SIG-M5 treated with dmso at 0.1 percent for 504 hours (cell line): ENCODE measurements at regions not wholly inside any gene's neighbourhood (a gene's known extent, or its start where the extent isn't known, plus 50 kb on each side); places are given as distances from the start of the nearest gene placed in this dataset.

Experiments
- DNase-seq: peaks from one replicate; lab custom pipeline; 2025; ENCODE audit not compliant: unreplicated experiment; lab: John Stamatoyannopoulos, UW

GRCh38 chr16:9545522-9546437, 454.3 kb downstream of the HAPSTR1 start:
- DNase-seq, result no peak

DNA sequence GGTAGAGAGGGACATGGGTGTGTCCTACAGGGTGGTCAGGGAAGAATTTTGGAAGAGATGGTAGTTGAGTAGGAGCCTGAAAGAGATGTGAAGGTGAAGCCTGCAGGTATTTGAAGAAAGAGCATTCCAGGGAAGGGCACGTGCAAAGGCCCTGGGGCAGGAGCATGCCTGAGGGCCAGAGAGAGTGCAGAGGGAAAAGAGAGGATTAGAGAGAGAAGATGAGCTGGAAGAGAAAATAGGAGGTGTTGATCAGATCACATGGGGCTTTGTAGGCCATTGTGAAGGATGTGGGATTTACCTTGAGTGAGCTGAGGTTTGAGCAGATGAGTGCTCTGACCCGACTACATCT, 455.0 kb downstream of the HAPSTR1 start:
- DNase-seq, result no peak

- DNase-seq, result no peak
Observed at GRCh38 chr16:9549487-9549886, 458.0 kb downstream of the HAPSTR1 start.

DNA sequence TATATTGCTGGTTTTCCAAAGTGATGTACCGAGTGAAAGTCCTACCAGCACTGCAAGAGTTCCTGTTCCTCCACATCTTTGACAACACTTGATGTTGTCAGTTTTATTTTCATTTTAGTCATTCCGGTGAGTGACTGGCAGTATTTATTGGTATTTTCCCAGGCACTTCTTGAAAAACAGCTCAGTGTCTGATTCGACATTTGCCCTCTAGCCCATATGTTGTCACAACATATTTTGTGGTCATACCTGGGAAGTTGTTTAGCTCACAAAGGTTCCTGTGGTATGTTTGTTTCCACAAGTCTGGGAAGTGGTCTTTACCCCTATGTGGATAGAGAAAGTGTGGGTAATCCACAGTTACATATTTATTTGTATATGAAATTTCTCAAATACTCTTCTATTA, 463.6 kb downstream of the HAPSTR1 start:
- DNase-seq, result no peak

DNA sequence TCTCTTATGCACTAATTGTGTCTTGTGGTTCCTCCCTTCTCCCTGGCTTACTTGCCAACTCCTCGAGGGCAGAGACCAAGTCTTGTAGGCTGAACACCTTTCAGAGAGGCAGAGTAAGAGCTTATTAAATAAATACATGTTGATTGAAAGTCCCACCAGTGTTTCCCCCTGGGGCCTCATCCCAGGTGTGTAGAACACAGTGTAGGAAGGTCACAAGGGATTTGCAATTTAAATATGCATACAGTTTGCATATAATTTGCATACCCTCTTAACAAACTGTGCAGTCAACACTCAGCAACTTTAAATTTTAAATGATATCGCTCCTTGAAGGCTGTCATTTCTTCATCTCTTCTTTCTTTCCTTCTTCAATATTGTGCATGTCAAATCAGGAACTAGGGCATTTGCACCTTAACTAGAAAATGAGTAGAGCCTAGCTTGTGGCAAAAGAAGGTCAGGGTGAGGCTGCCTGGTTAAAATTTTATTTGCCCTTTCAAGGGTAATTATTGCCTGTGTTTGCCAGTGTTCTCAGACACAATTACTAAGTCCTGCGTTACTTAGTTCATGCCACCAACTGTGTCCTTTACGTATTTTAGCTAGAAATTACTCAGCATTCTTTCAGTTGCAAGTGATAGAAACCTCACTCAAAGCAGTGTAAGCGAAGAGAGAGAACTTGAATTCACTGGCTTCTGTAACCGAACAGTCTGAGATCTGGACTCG, 465.7 kb downstream of the HAPSTR1 start:
- no peak for DNase-seq

GRCh38 chr16:9557713-9558112, 466.3 kb downstream of the HAPSTR1 start:
- DNase-seq, result no peak

- DNase-seq, result no peak
Observed at GRCh38 chr16:9566099-9566498, 474.7 kb downstream of the HAPSTR1 start.

DNA sequence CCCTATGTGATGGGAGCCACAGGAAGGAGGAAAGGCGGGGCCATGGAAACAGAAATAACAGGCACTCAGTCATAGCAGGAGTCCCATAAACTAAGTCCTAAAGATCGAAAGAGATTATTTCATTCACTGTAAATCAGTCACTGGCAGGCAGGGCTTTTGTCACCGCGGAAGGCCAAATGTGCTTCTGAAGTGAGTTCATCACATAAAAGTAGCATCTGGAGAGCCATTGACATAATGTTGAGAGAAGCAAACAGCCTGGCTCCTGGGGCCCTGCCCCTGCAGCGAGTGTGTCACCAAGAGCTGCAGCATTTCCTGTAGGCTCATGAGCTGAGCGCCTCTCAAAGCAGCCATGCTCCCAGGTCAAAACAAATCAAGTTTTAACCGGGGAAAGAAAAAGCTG, 476.2 kb downstream of the HAPSTR1 start:
- no peak for DNase-seq

DNA sequence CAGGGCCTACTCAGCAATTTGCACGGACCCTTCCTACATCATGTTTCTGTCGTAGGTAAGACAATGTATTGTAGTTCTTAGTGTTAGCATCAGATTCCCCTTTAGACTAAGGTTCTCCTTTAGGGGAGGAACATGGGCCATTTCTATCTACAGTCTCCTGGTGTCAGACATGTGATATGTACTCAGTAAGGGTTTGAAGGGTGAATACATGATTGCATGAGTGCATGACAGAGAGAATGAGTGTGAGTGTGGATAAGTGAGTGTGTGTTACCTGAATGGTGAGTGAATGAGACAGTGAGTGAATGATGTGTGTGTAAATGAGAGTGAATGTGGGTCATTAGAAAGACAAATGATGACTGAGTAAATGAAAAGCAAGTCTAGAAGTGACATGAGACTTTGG, 476.8 kb downstream of the HAPSTR1 start:
- DNase-seq, result no peak

DNA sequence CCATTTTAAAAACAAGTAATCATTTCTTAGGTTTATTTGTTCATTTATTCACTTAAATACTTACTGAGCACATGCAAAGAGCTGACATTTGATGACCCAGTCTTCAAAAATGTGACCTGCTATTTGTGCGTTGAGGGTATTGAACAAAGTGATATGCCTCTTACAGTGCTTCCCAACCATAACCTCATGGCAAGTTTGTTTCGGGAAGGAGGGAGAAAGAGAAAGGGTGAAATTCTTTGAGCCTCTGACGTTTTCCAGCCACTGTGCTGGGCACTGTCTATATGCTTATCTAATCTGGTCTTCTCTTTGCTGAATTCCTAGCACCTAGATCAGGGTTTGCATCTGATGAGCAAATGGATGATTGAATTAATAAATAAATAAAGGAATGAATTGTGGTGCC, 479.1 kb downstream of the HAPSTR1 start:
- no peak for DNase-seq

GRCh38 chr16:9578459-9578858, 487.0 kb downstream of the HAPSTR1 start:
- DNase-seq, result no peak

DNA sequence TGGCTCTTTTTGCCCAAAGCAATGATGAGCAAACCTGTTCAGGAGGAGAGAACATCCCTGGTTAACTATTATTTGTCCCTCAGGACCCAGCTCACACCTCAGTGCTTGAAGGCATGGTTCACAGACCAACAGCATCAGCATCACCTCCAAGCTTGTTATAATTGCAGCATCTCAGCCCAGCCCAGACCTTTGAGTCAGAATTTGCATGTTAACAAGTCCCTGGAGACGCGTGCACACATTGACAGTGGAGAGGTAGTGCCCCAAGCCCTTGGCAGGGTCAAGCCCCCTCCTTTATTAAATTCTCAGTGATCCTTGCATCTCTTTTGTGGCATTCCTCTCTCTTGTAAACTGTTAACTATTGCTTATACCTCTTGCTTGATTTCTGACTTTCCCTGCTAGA, 488.6 kb downstream of the HAPSTR1 start:
- DNase-seq, result no peak

DNA sequence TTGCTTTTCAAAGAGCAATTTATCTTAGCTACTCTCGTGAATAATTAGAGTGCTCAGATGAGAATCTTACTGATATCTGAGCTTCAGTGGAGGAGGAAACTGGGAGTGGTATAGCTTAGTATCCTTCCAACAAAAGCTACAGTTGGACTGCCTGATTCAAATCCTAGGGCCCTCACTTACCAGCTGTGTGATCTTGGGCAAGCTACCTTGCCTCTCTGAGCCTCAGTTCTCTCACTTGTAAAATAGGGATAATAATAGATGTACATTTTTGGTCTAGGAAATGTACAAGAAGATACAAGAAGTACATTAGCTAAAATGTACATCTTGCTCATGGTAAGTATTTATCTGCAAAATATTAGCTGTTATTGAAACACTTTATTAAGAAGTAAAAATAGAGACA, 502.0 kb downstream of the HAPSTR1 start:
- no peak for DNase-seq

GRCh38 chr16:9594047-9594446, 502.6 kb downstream of the HAPSTR1 start:
- no peak for DNase-seq

DNA sequence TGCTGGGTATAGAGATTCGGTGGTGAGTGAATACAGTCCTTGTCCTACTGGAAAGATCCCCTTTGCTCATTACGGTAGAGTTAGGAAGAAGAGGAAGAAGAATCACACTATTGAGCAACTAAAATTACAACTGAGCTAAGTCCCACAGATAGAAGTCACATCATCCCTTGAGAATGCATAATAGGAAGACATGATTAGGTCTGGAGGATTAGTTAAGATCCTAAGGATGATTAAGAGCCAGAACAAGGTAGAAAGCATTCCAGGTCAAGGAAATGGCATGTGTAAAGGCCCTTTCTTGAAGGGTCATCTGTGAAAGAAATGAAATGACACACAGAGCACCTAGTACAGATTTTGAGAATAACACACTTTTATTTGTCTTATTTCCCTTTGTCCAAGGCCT, 503.5 kb downstream of the HAPSTR1 start:
- no peak for DNase-seq

GRCh38 chr16:9595393-9595792, 503.9 kb downstream of the HAPSTR1 start:
- no peak for DNase-seq

DNA sequence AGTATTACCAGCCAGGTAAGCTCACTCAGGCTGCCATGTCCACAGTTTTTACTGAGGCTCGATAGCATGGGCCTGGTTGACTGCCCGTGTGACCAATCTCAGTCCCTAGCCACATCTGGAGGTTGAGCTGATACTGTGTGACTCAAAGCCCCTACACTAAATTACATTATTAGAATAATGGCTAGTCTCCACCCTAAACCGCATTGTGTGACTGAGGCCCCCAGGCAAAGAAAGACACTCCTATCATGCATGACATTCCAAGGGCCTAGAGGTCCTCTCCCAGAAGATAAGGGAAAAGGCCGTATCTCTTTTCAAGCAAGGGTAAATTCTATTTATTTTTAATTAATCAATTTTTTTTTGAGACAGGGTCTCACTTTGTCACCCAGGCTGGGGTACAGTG, 505.3 kb downstream of the HAPSTR1 start:
- no peak for DNase-seq

DNA sequence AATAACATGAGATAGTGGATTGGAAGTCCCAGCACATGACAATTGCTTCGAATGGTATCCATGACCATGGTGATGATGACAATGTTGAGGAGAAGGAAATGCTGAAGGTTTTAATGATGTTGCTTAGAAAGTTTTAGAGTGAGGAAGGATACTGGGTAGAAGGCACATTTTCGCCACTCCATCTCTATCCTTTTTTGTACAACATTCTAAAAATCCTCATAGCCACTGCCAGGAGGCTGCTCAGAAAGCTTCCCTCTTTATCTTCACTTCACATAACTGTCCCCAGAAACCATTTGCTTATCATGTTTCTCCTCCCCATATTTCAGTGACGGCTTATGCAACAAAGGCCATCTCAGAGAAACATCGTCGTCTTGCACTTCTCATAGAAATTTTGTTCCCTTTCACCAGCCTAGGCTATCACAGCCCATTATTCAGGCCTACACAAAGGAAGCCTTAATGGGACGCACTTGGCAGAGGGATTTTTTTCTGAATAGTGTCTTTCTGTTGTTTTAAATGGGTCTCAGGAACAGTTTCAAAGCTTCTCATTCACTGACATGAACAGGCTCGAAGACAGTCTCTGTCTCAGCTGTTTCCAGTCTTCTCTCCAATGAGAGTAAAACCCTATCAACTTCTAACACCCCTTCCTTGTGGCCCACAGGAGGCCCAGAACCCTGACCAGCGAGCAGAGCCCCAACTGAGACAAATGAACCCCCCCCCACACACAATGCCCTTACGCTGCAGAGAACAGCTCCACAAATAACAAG, 506.7 kb downstream of the HAPSTR1 start:
- DNase-seq, result no peak

DNA sequence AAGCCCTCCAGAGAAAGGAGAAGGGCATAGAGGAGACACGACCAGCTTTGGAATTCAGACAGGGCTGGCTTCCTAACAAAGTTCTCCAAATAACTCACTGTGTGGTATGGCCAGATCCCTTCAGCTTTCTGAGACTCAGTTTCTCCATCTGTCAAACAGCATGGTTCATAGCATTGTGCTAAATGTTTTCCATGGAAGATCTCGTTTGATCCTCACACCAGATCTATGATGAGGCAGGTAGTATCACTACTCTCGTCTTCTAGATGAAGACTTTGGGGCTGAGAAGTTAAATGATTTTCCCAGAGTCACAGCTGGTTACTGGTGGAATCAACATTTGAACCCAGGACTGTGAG, 507.3 kb downstream of the HAPSTR1 start:
- DNase-seq, result no peak

DNA sequence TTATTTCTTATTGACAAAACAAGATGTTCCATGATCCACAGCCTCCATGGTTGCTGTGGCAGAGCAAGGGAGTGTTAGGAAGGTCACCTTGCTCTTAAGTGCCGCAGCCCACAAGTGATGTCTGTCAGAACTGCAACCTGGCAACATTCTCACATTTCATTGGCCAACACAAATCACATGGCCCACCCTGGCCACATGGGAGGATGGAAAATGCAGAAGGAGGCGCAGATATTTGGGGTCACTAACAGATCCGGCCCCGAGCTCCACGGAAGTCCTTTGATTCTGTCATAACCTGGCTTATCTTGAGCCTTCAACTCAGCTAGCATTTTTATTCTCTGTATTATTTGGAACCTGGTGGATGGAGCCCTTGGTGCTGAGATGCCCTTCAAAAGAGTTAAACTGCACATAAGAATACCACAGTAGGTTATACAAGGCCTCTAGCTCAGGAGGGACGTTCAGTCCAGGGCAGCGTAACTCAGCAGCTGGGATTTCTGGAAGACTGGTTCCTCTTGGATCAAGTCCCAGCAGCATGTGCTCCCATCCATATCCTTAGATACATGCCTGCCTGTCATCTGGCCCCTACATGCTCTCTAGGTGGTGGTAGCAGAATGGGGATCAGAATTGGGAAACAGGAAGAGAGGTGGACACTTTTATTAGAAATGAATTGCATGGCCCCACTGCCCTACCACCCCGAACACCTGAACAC, 508.1 kb downstream of the HAPSTR1 start:
- DNase-seq, result no peak

DNA sequence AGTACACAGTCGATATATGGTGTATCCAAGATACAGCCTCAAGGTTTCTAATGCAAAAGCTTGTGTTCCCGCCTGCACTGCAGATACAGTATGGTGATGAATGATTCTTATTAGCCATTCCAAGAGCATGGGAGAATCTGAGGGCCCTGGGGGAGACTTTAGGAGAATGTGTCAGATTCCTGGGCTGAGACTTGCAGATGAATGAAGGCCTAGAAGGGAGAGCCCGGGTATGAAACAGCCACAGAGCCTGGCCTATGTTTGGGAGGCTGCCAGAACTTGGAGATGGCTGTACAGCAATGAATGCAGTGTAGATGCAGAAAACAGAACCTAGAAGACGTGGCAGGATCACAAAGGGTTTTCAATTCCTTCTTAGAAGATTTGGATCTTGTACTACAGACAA, 510.7 kb downstream of the HAPSTR1 start:
- no peak for DNase-seq
